NCI-H2196 (cell line): ENCODE measurements at regions not wholly inside any gene's neighbourhood (a gene's known extent, or its start where the extent isn't known, plus 50 kb on each side); places are given as distances from the start of the nearest gene placed in this dataset.
"Not testable (repeated sequence)": the region's sequence is repeated elsewhere in the genome, so short reads cannot be mapped to it uniquely, and the experiment has no call there.

Source experiments
- DNase-seq: peaks from one replicate; lab custom pipeline; 2025; ENCODE audit not compliant: unreplicated experiment; lab: John Stamatoyannopoulos, UW

DNA sequence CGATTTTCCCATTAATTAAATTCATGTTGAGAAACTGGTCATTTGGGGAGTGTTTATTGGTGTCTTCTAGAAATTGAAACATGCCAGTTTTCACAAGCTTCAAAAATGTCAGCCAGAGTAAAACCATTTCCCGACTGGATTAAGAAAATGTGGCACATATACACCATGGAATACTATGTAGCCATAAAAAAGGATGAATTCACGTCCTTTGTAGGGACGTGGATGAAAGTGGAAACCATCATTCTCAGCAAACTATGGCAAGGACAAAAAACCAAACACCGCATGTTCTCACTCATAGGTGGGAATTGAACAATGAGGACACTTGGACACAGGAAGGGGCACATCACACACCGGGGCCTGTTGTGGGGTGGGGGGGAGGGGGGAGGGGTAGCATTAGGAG is 162.1 kb upstream of the FGF13 start:
- not testable (repeated sequence) for DNase-seq

DNA sequence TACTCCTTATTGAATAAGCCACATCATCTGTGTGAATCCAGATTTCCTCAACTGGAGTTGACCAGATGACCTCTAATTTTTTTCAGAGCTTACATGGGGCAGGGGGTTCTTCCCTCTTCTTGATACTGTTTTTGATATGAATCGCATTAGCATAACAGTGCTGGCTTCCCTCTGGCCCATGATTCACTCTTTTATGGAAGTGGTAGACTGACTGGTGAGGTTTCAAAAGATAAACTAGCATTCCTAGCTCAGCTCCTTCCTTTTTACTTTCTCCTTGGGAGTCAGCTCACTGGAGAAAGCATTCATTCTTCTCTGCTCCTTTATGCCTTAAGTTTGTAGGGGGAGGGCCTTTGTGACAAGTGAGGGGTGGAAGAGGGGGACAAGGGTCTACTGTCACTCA is 161.0 kb upstream of the FGF13 start:
- no peak for DNase-seq

DNA sequence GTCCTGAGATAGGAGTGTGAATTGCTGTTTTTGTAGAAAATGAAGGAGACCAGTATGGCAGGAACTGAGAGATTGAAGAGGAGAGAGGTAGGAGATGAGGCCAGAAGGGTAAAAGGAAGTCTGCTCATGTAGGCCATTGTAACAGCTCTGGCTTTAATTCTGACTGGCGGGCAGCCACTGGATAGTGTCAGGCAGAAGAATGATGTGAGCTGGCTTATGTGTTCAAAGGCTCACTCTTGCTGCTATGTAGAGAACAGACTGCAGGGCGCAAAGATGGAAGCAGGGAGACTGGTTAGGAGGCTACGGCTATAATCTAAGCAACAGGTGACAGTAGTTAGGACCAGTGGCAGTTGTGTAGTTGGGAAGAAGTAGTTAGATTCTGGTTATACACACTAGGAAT is 160.2 kb upstream of the FGF13 start:
- no peak for DNase-seq

DNA sequence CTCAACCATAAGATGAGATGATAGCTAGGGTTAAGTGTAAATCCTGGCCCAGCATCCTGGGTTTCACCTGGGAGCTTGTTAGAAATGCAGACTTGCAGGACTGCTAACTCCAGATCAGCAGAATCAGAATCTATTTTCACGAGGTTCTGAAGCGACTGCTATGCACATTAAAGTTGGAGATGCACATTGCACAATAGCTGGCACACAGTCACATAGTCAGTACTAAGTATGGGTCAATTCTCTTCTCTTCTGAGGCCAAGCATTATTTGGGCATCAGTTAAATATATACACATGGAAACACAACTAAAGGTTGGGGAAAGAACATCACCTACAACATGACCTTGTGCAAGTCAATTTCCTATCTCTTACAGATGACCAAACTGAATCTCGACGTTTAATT is 155.1 kb upstream of the FGF13 start:
- DNase-seq = no peak

DNA sequence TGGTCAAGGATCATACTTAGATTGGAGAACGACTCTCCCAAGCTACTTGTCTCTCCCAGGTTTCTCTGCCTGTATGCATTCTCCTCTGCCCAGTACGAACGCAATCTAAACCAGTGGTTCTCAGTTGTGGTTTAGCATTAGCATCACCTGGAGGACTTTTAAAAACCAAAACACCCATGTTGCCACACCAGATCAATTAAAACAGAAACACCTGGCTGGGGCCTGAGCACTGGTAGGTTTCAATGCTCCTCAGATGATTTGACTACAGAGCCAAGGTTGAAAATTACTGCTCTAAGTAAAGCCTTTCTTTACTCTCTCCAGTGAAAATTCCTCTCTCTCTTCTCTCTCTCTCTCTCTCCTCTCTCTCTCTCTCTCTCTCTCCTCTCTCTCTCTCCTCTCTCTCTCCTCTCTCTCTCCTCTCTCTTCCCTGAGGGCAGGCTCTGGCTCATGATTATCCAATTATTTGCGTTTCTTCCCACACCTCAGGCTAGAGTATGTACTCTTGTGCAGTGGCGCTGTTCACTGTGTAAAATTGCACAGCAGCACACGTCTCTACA is 153.7 kb upstream of the FGF13 start:
- no peak for DNase-seq

DNA sequence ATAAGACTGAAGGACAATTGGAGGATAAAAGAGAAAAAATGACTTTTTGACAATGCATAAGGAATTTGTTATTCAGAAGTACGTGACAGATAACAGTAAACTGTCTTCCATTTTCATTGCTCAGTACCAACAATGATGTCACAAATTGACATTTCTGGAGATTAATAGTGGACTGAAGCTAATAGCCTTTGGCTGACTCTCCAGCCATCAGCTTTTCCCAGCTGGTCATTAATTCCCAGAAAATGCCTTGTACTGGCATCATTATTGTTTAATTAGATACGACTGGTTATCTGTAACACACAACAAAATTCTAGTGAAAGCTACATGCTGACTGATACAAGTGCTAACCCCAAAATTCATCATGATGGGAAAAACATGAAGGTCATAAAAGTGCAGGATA is 147.9 kb upstream of the FGF13 start:
- no peak for DNase-seq

DNA sequence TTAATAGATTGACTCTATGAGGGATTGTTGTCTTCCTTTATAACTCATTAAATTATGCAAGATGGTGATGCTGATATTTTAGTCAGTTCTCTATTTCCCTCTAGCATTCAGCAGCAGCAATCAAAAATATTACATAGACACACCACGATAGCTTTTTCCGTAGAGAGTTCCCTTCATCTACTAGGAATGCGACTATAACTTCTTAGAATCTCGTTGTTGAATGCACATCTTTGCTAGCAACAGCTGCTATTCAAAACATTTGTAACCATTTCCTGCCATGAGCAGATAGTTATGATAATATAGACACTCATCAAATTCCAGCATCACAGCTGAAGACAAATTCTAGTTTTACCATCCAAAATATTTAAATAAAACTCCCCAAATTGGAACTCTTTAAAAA is 147.4 kb upstream of the FGF13 start:
- DNase-seq = no peak

DNA sequence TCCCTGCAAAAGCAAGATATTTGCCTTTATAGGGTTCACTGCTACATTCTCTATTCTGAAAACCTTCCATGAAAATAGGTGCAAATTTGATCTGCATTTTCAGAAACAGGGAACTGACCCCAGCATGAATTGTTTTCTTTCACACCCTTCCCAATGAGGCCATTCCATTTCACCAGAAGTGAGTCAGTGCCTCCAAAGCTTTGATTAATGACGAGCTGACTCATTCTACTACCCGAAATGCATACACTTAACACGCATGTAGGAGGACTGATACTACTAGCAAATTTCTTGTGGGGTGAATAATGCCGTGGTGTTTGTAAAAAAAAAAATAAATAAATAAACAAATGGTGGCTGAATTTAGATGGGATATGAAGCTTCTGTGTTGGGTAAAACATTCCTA is 146.9 kb upstream of the FGF13 start:
- no peak for DNase-seq

DNA sequence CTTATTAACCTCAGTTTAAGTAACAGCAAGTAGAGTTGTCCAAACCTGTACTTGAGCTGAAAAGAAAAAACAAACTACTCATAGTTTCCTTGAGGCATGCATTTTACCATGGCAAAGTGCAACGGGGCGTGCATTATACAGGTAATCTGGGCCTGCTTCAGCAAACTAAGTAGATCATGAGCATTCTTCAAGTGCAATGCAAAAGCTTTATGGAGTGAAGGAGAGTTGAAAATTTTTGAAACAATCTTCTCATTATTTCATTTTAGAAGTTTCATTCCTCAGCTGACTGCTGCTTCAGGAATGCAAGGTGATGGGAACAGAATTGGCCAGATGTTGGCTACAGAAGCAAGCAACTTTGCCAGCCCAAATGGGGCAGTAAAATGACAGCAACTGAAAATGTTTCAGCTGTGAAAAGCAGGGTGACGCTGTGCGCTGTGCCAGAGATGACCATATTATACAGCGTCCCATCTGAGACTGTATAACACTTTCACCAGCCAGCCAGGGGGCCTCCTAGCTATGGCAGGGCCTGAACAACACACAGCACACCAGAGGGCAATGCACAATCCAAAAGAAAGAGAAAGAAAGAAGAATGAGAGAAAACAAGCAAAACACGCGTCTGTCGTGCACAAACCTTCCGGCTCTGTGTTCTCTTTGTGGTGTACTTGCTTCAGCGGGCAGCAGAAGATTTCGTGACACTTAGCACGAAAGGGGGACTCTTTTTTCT is 145.5 kb upstream of the FGF13 start:
- DNase-seq = no peak

DNA sequence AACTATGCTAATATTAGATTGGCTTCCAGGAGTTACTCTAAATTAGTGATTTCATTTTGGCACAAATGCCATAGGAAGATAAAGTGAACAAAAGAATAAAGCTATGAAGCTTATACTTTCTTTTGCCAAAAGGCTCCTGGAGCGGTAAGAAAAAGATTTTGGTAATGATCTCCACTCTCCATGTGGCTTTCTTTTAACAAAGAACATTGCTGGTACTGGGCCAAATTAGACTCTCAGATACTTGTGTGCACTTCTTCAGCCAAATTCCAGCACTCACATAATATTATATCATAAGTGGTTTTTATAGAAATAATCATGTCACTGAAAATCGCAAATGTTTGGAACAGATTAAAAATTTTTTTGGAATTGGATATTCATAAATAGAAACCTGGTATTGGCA is 142.4 kb upstream of the FGF13 start:
- peak; percentile 1 for DNase-seq

DNA sequence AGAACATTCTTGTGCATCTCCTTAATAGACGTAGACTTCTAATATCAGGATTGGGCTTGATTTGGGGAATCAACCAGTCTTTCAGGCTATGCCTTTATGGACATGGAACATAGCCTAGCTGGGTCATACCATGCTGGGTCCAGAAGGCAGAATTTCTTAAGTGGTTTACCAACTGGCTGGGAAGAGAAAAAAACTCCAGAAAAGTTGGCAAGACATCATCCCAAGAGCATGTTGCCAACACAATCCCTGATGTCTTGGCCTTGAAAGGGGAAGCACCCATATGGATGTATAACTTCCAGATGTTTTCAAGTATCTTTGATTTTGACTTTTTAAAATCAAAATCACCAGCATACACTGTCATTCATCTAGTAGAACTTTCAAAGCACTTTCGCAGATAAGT is 138.0 kb upstream of the FGF13 start:
- no peak for DNase-seq

DNA sequence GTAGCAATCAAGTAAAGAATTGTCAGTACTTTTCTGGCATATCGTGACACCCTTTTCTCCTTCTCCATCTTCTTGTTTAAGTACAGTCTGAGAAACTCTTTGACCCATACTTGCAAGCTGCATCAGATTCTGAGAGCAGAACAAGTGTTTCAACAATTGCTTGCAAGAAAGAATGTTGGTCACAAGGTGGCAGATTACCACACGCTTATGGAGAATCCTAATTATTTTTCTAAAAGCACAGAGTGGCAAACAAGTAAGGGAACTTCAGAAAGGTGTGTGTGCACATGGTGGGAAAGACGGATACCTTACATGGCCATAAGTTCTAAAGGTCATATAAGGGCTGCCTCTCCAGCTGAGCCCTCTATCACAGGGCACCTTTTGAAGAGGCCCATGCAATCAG is 136.4 kb upstream of the FGF13 start:
- peak; percentile 2 for DNase-seq

DNA sequence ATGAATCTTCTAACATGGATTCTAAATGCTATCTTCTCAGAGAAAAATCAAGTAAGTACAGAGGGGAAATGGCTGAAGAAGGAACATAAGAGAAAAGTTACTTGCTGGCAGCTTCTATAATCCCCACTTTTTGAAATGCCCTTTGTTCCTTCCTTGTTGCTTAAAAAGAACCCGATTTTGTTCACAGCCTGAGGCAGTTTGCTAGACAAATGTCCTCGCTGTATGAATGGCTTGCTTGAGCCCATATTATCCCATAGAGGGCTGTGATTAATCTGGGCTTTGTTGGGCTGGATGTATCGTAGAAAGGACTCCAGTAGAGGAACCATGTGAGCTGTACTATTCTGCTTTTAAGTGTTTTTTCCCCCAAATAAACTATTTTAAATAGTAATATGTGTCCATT is 134.3 kb upstream of the FGF13 start:
- DNase-seq = no peak

DNA sequence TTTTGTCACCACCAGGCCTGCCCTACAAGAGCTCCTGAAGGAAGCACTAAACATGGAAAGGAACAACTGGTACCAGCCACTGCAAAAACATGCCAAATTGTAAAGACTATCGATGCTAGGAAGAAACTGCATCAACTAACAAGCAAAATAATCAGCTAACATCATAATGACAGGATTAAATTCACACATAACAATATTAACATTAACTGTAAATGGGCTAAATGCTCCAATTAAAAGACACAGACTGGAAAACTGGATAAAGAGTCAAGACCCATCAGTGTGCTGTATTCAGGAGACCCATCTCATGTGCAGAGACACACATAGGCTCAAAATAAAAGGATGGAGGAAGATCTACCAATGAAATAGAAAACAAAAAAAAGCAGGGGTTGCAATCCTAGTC is 95.9 kb upstream of the FGF13 start:
- not testable (repeated sequence) for DNase-seq

DNA sequence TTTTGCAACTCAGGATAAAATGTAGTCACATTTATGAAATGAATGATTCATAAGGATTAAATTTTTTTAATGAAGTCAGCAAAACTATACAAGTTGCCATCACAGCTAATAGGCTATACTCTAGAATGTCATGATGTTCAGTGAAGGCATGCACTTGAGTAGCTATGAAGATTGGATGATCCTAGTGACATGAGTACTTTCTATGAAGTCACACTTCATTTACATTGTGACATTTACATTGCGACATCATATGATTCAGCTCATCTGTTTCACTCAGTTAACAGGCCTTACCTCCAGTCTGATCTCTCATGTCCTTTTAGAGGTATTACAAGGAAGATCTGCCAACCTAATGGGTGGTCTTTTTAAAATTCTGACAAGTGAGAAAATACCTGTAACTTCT is 82.7 kb upstream of the FGF13 start:
- DNase-seq = no peak

DNA sequence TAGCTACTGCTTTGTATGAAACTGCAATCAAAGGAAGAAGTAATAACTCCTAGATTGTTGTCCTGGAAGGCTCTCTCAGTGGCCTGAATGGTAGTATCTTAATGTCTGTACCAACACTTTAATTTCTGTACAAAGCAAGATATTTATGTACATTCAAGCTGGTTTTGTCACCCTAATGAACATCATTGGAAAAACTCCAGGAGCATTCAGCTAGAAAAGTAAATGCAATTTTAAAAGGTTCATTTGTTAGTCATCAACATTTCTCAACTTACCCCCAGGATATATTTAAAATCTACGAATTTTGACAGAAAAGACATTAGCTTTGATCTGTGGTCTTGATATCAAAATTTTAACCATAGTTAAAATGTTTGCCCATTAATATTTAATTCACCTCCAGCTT is 80.0 kb upstream of the FGF13 start:
- no peak for DNase-seq

DNA sequence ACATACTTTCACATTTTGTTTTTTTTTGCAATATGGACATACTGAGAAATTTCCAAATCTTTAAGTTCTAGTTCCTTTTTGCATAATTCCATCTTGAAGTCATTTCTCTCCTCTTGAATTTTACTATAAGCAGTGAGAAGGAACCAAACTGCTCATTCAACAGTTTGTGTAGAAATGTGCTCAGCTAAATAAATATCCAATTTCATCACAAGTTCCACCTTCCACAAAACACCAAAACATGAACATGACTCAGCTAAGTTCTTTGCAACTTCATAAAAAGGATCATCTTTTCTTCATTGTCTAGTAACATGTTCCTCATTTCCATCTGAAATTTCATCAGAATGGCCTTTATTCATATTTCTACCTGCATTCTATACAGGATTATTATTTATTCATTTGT is 77.3 kb upstream of the FGF13 start:
- no peak for DNase-seq

DNA sequence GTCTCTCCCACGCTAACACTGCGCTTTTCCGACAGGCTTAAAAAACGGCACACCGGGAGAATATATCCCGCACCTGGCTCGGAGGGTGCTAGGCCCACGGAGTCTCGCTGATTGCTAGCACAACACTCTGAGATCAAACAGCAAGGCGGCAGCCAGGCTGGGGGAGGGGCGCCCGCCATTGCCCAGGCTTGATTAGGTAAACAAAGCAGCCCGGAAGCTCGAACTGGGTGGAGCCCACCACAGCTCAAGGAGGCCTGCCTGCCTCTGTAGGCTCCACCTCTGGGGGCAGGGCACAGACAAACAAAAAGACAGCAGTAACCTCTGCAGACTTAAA is 67.0 kb upstream of the FGF13 start:
- not testable (repeated sequence) for DNase-seq

DNA sequence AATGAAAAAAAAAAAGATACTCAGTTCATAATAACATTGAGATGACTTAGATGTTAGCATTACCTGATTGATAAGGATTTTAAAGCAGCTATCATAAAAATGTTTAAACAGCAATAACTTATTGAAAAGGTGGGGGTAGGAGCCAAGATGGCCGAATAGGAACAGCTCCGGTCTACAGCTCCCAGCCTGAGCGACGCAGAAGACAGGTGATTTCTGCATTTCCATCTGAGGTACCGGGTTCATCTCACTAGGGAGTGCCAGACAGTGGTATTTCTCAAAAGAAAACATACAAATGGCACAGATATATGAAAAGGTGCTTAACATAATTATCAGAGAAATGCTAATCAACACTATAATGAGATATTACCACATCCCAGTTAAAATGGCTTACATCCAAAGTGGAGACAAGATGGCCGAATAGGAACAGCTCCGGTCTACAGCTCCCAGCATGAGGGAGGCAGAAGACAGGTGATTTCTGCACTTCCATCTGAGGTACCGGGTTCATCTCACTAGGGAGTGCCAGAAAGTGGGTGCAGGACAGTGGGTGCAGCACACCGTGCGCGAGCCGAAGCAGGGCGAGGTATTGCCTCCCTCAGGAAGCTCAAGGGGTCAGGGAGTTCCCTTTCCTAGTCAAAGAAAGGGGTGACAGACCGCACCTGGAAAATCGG is 66.5 kb upstream of the FGF13 start:
- not testable (repeated sequence) for DNase-seq

DNA sequence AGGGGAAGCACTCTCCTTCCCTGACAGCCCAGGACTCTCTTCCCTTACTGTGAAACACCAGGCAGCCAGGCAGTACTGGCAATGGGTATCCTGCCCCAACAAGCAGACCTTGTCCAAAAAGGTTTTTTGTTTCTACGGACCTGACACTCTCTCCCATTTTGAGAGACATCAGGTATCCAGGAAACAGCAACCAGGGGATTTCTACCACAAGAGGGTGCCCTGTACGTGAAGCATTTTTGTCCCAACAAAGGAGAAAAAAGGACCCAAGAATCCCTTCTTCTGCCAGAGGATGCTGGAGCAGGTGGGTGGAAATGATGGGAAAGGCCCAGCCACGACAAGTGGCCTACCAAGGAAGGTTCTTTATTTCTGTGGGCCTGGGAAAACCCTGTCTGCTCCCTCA is 65.7 kb upstream of the FGF13 start:
- DNase-seq = no peak

DNA sequence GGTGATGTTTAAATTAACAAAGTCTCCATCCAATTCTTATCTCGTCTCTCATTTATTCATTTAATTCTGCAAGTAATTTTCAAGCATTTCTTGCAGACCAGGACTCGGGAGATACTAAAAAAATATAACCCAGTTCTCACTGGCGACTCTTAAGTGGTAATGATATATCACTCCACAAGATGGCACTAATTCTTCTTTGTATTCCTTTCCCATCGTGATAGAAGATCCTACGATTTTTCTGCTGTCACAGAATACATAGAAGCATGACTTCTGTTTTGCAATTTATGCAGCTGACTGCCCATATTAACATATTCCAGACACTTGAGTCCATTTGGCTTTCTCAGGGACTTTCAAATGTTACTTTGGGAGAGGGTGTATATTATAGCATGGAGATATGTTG is 64.0 kb upstream of the FGF13 start:
- DNase-seq = peak; percentile 32

DNA sequence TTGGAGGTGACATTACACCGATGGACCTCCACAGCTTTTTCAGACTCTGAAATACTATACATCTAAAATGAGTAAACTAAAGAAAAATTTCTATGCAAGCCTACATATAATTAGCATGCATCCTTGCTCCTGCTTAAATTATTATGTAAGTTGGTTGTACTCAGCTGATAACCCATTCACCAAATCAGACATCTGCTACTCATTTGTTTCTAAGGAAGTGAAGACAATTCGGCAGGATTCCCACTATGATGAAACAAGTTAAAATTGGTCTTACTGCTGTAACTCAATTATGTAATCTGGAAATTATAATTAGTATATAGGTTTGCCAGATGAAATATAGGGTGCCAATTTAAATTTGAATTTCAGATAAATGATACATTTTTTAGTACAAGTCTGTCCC is 59.5 kb upstream of the FGF13 start:
- DNase-seq = no peak

DNA sequence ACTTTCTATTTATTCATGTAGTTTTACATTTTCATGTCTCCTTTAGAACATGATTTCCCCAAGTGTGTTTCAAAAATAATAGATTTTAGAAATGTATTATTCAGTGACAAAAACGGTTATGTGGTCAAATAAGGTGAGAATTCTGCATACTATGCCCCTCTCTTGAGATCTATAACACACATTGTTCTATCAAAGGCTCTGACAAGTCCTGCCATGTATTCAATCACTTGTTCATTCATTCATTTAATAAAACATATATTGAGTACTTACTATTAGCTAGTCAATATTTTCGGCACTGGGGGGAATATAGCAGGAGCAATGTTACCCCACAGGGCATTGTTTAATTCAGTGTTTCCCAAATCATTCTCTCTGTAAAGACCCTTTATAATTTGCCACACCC is 58.4 kb upstream of the FGF13 start:
- DNase-seq = no peak
